ENCODE measurements at regions not wholly inside any gene's neighbourhood (a gene's known extent, or its start where the extent isn't known, plus 50 kb on each side); places are given as distances from the start of the nearest gene placed in this dataset.
A peak's percentile ranks its signal among the peaks of the same experiment; 100 is the strongest.

DNA sequence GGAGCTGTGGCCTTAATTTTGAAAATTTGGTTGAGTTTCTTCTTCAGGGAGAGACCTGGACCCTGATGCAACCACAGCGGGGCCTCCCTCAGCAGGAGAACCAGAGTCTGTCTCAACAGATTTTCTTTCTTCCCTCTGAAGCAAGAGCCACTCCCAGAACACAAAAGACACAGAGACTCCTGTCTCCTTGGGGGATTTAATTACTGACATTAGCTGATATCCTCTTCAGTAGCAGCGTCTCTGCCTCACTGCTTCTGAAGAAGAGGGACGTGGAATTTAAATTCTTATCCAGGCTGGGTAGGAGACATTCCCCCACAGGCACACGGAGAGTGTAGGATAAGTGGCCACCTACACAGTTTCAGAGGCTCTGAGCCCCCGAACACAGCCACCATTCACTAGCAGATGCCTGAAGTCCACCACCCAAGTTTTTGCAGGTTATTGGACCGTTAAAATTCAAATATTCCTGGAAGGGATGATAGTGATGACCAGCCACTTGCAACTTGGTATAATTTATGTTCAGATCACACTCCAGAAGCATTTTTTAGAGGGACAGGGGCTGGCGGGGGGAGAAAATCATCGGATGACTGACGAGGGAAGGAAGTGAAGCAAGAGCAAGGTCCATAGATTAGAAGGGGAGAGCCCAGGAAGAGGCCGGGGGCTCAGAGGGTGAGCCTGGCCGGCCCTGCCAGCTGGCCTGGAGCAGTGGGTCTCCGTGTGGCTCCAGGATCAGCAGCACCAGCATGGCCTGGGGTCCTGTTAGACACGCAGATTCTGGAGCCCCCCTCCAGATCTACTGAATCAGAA lies 109.7 kb downstream of the BDH1 start:
- H3K9ac ChIP-seq (ENCODE audit: insufficient read depth, low read length, poor library complexity, severe bottlenecking), result no peak overlapping the region
- no peaks in the 10 kb centered on the region for H3K36me3 Mint-ChIP-seq
- TF ChIP-seq, protein P1, sequence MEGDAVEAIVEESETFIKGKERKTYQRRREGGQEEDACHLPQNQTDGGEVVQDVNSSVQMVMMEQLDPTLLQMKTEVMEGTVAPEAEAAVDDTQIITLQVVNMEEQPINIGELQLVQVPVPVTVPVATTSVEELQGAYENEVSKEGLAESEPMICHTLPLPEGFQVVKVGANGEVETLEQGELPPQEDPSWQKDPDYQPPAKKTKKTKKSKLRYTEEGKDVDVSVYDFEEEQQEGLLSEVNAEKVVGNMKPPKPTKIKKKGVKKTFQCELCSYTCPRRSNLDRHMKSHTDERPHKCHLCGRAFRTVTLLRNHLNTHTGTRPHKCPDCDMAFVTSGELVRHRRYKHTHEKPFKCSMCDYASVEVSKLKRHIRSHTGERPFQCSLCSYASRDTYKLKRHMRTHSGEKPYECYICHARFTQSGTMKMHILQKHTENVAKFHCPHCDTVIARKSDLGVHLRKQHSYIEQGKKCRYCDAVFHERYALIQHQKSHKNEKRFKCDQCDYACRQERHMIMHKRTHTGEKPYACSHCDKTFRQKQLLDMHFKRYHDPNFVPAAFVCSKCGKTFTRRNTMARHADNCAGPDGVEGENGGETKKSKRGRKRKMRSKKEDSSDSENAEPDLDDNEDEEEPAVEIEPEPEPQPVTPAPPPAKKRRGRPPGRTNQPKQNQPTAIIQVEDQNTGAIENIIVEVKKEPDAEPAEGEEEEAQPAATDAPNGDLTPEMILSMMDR (IDR thresholded peaks at IDR 0.05), result no peak
- H3K9me3 ChIP-seq (replicated peaks in 1 of 2; ENCODE audit: control insufficient read depth in 1 of 2, insufficient read depth in 1 of 2, low read length in 2 of 2), result no peaks in the 10 kb centered on the region
- H3K27me3 ChIP-seq (ENCODE audit: control insufficient read depth in 2 of 2, insufficient read depth in 2 of 2, low read length in 2 of 2), result no peaks in the 10 kb centered on the region
- peaks cover 10 to 17% (median 12%) of the 10 kb centered on the region in 3 donors for H3K27me3 Mint-ChIP-seq (ENCODE audit: low read depth in 3 of 3)
- peak overlapping the region; percentile 21 for H2AFZ ChIP-seq (ENCODE audit: insufficient read depth, low read depth, low read length, poor library complexity, severe bottlenecking)
- H3K4me3 ChIP-seq (replicated peaks in 1 of 3; ENCODE audit: low read depth in 2 of 3, low read length in 3 of 3), result no peak overlapping the region
- no peak overlapping the region for H3K4me3 Mint-ChIP-seq
- 60% methylated on average over 7 of the region's 13 CpGs for WGBS (ENCODE audit: insufficient coverage)
- H3K4me1 ChIP-seq (ENCODE audit: control insufficient read depth in 1 of 2, insufficient read depth in 2 of 2, low read length in 2 of 2), result peaks cover 2 to 8% of the 10 kb centered on the region in 2 donors
- peak overlapping the region in 1 of 7 donors; percentile 33 for H3K27ac Mint-ChIP-seq
- no peaks in the 10 kb centered on the region for H3K36me3 ChIP-seq (replicated peaks in 1 of 2; ENCODE audit: control insufficient read depth in 1 of 2, insufficient read depth in 2 of 2, low read length in 2 of 2)
- intact Hi-C loops (cut with micrococcal nuclease), result no loop called here
- no peaks in the 10 kb centered on the region for H4K20me1 ChIP-seq (ENCODE audit: insufficient read depth, low read length)
- H3K79me2 ChIP-seq (ENCODE audit: insufficient read depth, low read length), result no peaks in the 10 kb centered on the region
- H3K9me3 Mint-ChIP-seq, result peaks cover 0 to 7% (median 0%) of the 10 kb centered on the region in 7 donors
- no peak overlapping the region for H3K27ac ChIP-seq (ENCODE audit: low read depth in 1 of 2, low read length in 2 of 2)
- H3K4me2 ChIP-seq (replicated peaks; ENCODE audit: extremely low read depth, low read length, poor library complexity, severe bottlenecking), result no peak overlapping the region
- H3K4me1 Mint-ChIP-seq, result peaks cover 14% of the 10 kb centered on the region
- DNase-seq, result no peak

GRCh38 chr3:197444793-197445379 lies 110.9 kb downstream of the BDH1 start:
- Histone ChIP-seq H3K4me2 (replicated peaks; ENCODE audit: extremely low read depth, low read length, poor library complexity, severe bottlenecking) (no peak overlapping the region), H3K27me3 (ENCODE audit: control insufficient read depth in 2 of 2, insufficient read depth in 2 of 2, low read length in 2 of 2) (no peaks in the 10 kb centered on the region), H4K20me1 (ENCODE audit: insufficient read depth, low read length) (no peaks in the 10 kb centered on the region), H3K27ac (ENCODE audit: low read depth in 1 of 2, low read length in 2 of 2) (no peak overlapping the region), H3K4me1 (ENCODE audit: control insufficient read depth in 1 of 2, insufficient read depth in 2 of 2, low read length in 2 of 2) (peaks cover 2 to 8% of the 10 kb centered on the region in 2 donors), H3K4me3 (replicated peaks in 1 of 3; ENCODE audit: low read depth in 2 of 3, low read length in 3 of 3) (no peak overlapping the region), H3K36me3 (replicated peaks in 1 of 2; ENCODE audit: control insufficient read depth in 1 of 2, insufficient read depth in 2 of 2, low read length in 2 of 2) (no peaks in the 10 kb centered on the region), H2AFZ (ENCODE audit: insufficient read depth, low read depth, low read length, poor library complexity, severe bottlenecking) (no peak overlapping the region), H3K79me2 (ENCODE audit: insufficient read depth, low read length) (no peaks in the 10 kb centered on the region), H3K9ac (ENCODE audit: insufficient read depth, low read length, poor library complexity, severe bottlenecking) (no peak overlapping the region), H3K9me3 (replicated peaks in 1 of 2; ENCODE audit: control insufficient read depth in 1 of 2, insufficient read depth in 1 of 2, low read length in 2 of 2) (no peaks in the 10 kb centered on the region)
- no peak for DNase-seq
- WGBS (ENCODE audit: insufficient coverage), result 90% methylated on average over 9 of the region's 14 CpGs
- peaks cover 14% of the 10 kb centered on the region for H3K4me1 Mint-ChIP-seq
- no peak overlapping the region for H3K27ac Mint-ChIP-seq
- H3K27me3 Mint-ChIP-seq (ENCODE audit: low read depth in 3 of 3), result peaks cover 9 to 17% (median 12%) of the 10 kb centered on the region in 3 donors
- TF ChIP-seq, protein P1 (IDR thresholded peaks at IDR 0.05), result no peak
- peaks cover 0 to 7% (median 0%) of the 10 kb centered on the region in 7 donors for H3K9me3 Mint-ChIP-seq
- H3K36me3 Mint-ChIP-seq, result no peaks in the 10 kb centered on the region
- no peak overlapping the region for H3K4me3 Mint-ChIP-seq
- intact Hi-C loops (cut with micrococcal nuclease), result no loop called here
